ENCODE measurements at regions not wholly inside any gene's neighbourhood (a gene's known extent, or its start where the extent isn't known, plus 50 kb on each side); places are given as distances from the start of the nearest gene placed in this dataset.

- H3F3A ChIP-seq (ENCODE audit: low read length, unreplicated experiment): no peaks in the 10 kb centered on the region
- no peak overlapping the region for H2AFZ ChIP-seq (ENCODE audit: low read length)
- H3K9me3 ChIP-seq (ENCODE audit: low read length): no peaks in the 10 kb centered on the region
- ChIA-PET POLR2A (ENCODE audit: unreplicated experiment) (interaction anchor here (1.0 kb wide), 1 partner anchor 79 kb away, joined by 6 read pairs; no protein-coding TSS in a partner anchor), CTCF (no interaction called here)
- no peaks in the 10 kb centered on the region for H3K79me2 ChIP-seq (ENCODE audit: low read length)
- H3K27me3 ChIP-seq (ENCODE audit: low read length): no peaks in the 10 kb centered on the region
- H3K9me2 ChIP-seq (replicated peaks; ENCODE audit: low read length): no peaks in the 10 kb centered on the region
- intact Hi-C loops (cut with micrococcal nuclease): loop anchor here (10.0 kb wide), 1 partner anchor 53 kb away; no protein-coding TSS in a partner anchor
- peaks cover 12% of the 10 kb centered on the region; the same call in 1 of the 2 replicates for H3K4me1 ChIP-seq (ENCODE audit: insufficient read depth, low read length)
- BruUV-seq (replicated peaks): no TSS peak
- no peak for DNase-seq
- no peaks in the 10 kb centered on the region for H4K20me1 ChIP-seq (ENCODE audit: low read length)
- no peaks in the 10 kb centered on the region for H3K36me3 ChIP-seq (ENCODE audit: low read depth, low read length)
- H3K4me2 ChIP-seq (ENCODE audit: low read length): no peak overlapping the region
- H3K27ac ChIP-seq (ENCODE audit: low read length): no peak overlapping the region
- no peak overlapping the region for H3K4me3 ChIP-seq (ENCODE audit: low read length)
- ATAC-seq: no peak
- no peak for TF ChIP-seq CTCF (conservative IDR thresholded peaks at IDR 0.05; ENCODE audit: low read depth, low read length)
- H3K9ac ChIP-seq (ENCODE audit: low read length): no peak overlapping the region
These were observed 171.0 kb upstream of the RPS6KA3 start for GRCh38 chrX:20437683-20438082.

GRCh38 chrX:20435913-20436312 lies 169.2 kb upstream of the RPS6KA3 start:
- no peak for TF ChIP-seq EZH2phosphoT487 (IDR thresholded peaks at IDR 0.05; ENCODE audit: borderline replicate concordance, low read length)
- no peak for TF ChIP-seq EZH2 (IDR thresholded peaks at IDR 0.05; ENCODE audit: low read length, unreplicated experiment)
- no peak for TF ChIP-seq CTCF (conservative IDR thresholded peaks at IDR 0.05; ENCODE audit: low read depth, low read length)
- H3K36me3 ChIP-seq (ENCODE audit: low read depth, low read length): no peaks in the 10 kb centered on the region
- ATAC-seq: no peak
- no peak overlapping the region for H3K9ac ChIP-seq (ENCODE audit: low read length)
- no peak overlapping the region for H3K27ac ChIP-seq (ENCODE audit: low read length)
- H3K9me2 ChIP-seq (replicated peaks; ENCODE audit: low read length): no peaks in the 10 kb centered on the region
- H3K79me2 ChIP-seq (ENCODE audit: low read length): no peaks in the 10 kb centered on the region
- no peak overlapping the region for H3K4me2 ChIP-seq (ENCODE audit: low read length)
- POLR2A ChIA-PET (ENCODE audit: unreplicated experiment): interaction anchor here (0.6 kb wide), 1 partner anchor 171 kb away, joined by 5 read pairs; no protein-coding TSS in a partner anchor
- no peak for DNase-seq
- H3K4me3 ChIP-seq (ENCODE audit: low read length): no peak overlapping the region
- H3K9me3 ChIP-seq (ENCODE audit: low read length): no peaks in the 10 kb centered on the region
- peaks cover 25% of the 10 kb centered on the region for H3K4me1 ChIP-seq (ENCODE audit: insufficient read depth, low read length)
- BruUV-seq (replicated peaks): no TSS peak
- intact Hi-C loops (cut with micrococcal nuclease): loop anchor here (10.0 kb wide), 1 partner anchor 51 kb away; no protein-coding TSS in a partner anchor
- no peak overlapping the region for H2AFZ ChIP-seq (ENCODE audit: low read length)
- H3K27me3 ChIP-seq (ENCODE audit: low read length): no peaks in the 10 kb centered on the region
- CTCF ChIA-PET: no interaction called here
- H4K20me1 ChIP-seq (ENCODE audit: low read length): no peaks in the 10 kb centered on the region
- no peaks in the 10 kb centered on the region for H3F3A ChIP-seq (ENCODE audit: low read length, unreplicated experiment)

GRCh38 chrX:20434986-20435385 lies 168.3 kb upstream of the RPS6KA3 start:
- no peak for DNase-seq
- Histone ChIP-seq H3K9ac (ENCODE audit: low read length) (no peak overlapping the region), H3K79me2 (ENCODE audit: low read length) (no peaks in the 10 kb centered on the region), H3K27ac (ENCODE audit: low read length) (no peak overlapping the region), H3K27me3 (ENCODE audit: low read length) (no peaks in the 10 kb centered on the region), H2AFZ (ENCODE audit: low read length) (no peak overlapping the region), H3K4me3 (ENCODE audit: low read length) (no peak overlapping the region), H3K9me2 (replicated peaks; ENCODE audit: low read length) (no peaks in the 10 kb centered on the region), H3K4me1 (ENCODE audit: insufficient read depth, low read length) (peaks cover 25% of the 10 kb centered on the region), H3K36me3 (ENCODE audit: low read depth, low read length) (no peaks in the 10 kb centered on the region), H3K9me3 (ENCODE audit: low read length) (no peaks in the 10 kb centered on the region), H4K20me1 (ENCODE audit: low read length) (no peaks in the 10 kb centered on the region), H3F3A (ENCODE audit: low read length, unreplicated experiment) (no peaks in the 10 kb centered on the region), H3K4me2 (ENCODE audit: low read length) (no peak overlapping the region)
- no peak for TF ChIP-seq EZH2 (IDR thresholded peaks at IDR 0.05; ENCODE audit: low read length, unreplicated experiment)
- no peak for TF ChIP-seq EZH2phosphoT487 (IDR thresholded peaks at IDR 0.05; ENCODE audit: borderline replicate concordance, low read length)
- no peak for TF ChIP-seq CTCF (conservative IDR thresholded peaks at IDR 0.05; ENCODE audit: low read depth, low read length)
- POLR2A ChIA-PET (ENCODE audit: unreplicated experiment): no interaction called here
- intact Hi-C loops (cut with micrococcal nuclease): loop anchor here (10.0 kb wide), 1 partner anchor 50 kb away; no protein-coding TSS in a partner anchor
- BruUV-seq (replicated peaks): no TSS peak
- CTCF ChIA-PET: no interaction called here
- ATAC-seq: no peak

All from PC-3 (cell line).